CD8-positive, alpha-beta memory T cell (primary cell): ENCODE measurements at regions not wholly inside any gene's neighbourhood (a gene's known extent, or its start where the extent isn't known, plus 50 kb on each side); places are given as distances from the start of the nearest gene placed in this dataset.

Source experiments
- CTCF ChIA-PET: fragments of 350-600 bp; sonication (Branson Sonifier 250); formaldehyde crosslinking; loops from one replicate; lab custom pipeline; 2021; ENCODE audit warnings: antibody characterized with exemption; lab: Charles Lee
- POLR2A ChIA-PET: fragments of 350-600 bp; sonication (Branson Sonifier 250); formaldehyde crosslinking; loops from one replicate; lab custom pipeline; 2021; ENCODE audit warnings: antibody characterized with exemption; lab: Charles Lee
- DNase-seq, 5 donors: peaks; one replicate each; pipeline versions ENCODE4 v3.0.0 to v3.0.0-alpha.2; 2020 to 2022; ENCODE audit warnings: mixed read lengths in 1 of 5
- H3K27ac ChIP-seq: one replicate; pipeline ENCODE4 v1.7.0; 2013; ENCODE audit warnings: low read depth, mild to moderate bottlenecking, low read length, moderate library complexity
- H3K27me3 ChIP-seq: 2 replicates; pipeline ENCODE4 v1.7.0; 2013; ENCODE audit warnings: low read length, mild to moderate bottlenecking; ENCODE audit not compliant: insufficient read depth, poor library complexity, severe bottlenecking
- H3K36me3 ChIP-seq: 2 replicates; pipeline ENCODE4 v1.7.0; 2013; ENCODE audit warnings: mild to moderate bottlenecking, low read length, moderate library complexity; ENCODE audit not compliant: insufficient read depth
- H3K4me1 ChIP-seq: 2 replicates; pipeline ENCODE4 v1.7.0; 2013; ENCODE audit warnings: mild to moderate bottlenecking, low read length, moderate library complexity; ENCODE audit not compliant: insufficient read depth
- H3K4me3 ChIP-seq: 2 replicates; pipeline ENCODE4 v1.7.0; 2013; ENCODE audit warnings: mild to moderate bottlenecking, low read length
- H3K9me3 ChIP-seq: 2 replicates; pipeline ENCODE4 v1.7.0; 2013; ENCODE audit warnings: mild to moderate bottlenecking, low read length
- H3K27ac Mint-ChIP-seq, 8 donors: one replicate each; pipeline ENCODE4 v1.8.0; 2020 to 2021; ENCODE audit warnings: mixed read lengths in 8 of 8, mild to moderate bottlenecking in 6 of 8, inconsistent platforms in 3 of 8, moderate library complexity in 3 of 8
- H3K27me3 Mint-ChIP-seq, 2 donors: one replicate each; pipeline ENCODE4 v1.8.0; 2020 to 2021; ENCODE audit warnings: mixed read lengths in 2 of 2, mild to moderate bottlenecking in 1 of 2, moderate library complexity in 1 of 2
- H3K36me3 Mint-ChIP-seq, 3 donors: one replicate each; pipeline ENCODE4 v1.8.0; 2020 to 2021; ENCODE audit warnings: mixed read lengths in 3 of 3, inconsistent platforms in 1 of 3, mild to moderate bottlenecking in 1 of 3
- H3K4me1 Mint-ChIP-seq, 3 donors: one replicate each; pipeline ENCODE4 v1.8.0; 2020 to 2021; ENCODE audit warnings: mixed read lengths in 3 of 3, inconsistent platforms in 1 of 3, mild to moderate bottlenecking in 1 of 3
- H3K4me3 Mint-ChIP-seq, 7 donors: one replicate each; pipeline ENCODE4 v1.8.0; 2020 to 2021; ENCODE audit warnings: mixed read lengths in 7 of 7, mild to moderate bottlenecking in 6 of 7, moderate library complexity in 4 of 7, inconsistent platforms in 2 of 7
- H3K9me3 Mint-ChIP-seq, 5 donors: one replicate each; pipeline ENCODE4 v1.8.0; 2020 to 2022; ENCODE audit warnings: mixed read lengths in 5 of 5, mild to moderate bottlenecking in 3 of 5, moderate library complexity in 2 of 5, inconsistent platforms in 1 of 5

DNA sequence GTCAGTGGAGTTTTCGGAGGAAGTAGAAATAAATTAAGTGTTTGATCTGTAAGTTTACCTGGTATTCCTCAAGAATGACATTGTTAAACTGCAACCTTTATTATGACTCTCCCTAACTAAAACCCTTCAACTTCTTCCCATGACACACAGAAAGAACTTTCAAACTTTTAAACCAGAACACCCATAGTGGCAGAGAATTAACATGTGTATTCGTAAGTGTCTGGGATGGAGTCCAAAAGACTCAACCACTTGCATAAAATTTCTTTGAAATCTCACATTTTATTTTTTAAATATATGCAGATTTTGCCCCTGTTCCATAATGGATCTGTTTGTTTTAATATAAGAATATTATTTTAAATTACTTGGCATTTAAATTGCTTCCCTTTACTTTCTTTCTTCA, 54.6 kb upstream of the PLXNA4 start:
- peaks cover 0 to 2% (median 0%) of the 10 kb centered on the region in 5 donors for H3K9me3 Mint-ChIP-seq
- no peaks in the 10 kb centered on the region for H3K4me1 Mint-ChIP-seq
- ChIA-PET POLR2A (no interaction called here), CTCF (no interaction called here)
- Histone ChIP-seq H3K9me3 (no peaks in the 10 kb centered on the region), H3K27ac (no peak overlapping the region), H3K4me3 (no peak overlapping the region), H3K27me3 (no peaks in the 10 kb centered on the region), H3K4me1 (no peaks in the 10 kb centered on the region), H3K36me3 (no peaks in the 10 kb centered on the region)
- H3K4me3 Mint-ChIP-seq, result no peak overlapping the region
- no peaks in the 10 kb centered on the region for H3K36me3 Mint-ChIP-seq
- H3K27me3 Mint-ChIP-seq, result peaks cover 1 to 16% of the 10 kb centered on the region in 2 donors
- no peak for DNase-seq
- no peak overlapping the region for H3K27ac Mint-ChIP-seq
